Pons (tissue), 1 donor: ENCODE measurements at regions not wholly inside any gene's neighbourhood (a gene's known extent, or its start where the extent isn't known, plus 50 kb on each side); places are given as distances from the start of the nearest gene placed in this dataset.
"Not testable (repeated sequence)": the region's sequence is repeated elsewhere in the genome, so short reads cannot be mapped to it uniquely, and the experiment has no call there.

Experiments used
- DNase-seq: peaks from one replicate; pipeline ENCODE4 v3.0.0-alpha.2; 2016; ENCODE audit warnings: low spot score

GRCh38 chr1:104028416-104029035, 278.8 kb downstream of the AMY1C start:
- no peak for DNase-seq

GRCh38 chr1:104029456-104029970, 279.8 kb downstream of the AMY1C start:
- no peak for DNase-seq

- no peak for DNase-seq
Observed at GRCh38 chr1:104056786-104057185, 307.1 kb downstream of the AMY1C start.

- not testable (repeated sequence) for DNase-seq
Observed at GRCh38 chr1:104057219-104057898, 307.7 kb downstream of the AMY1C start.

GRCh38 chr1:104061637-104062036, 311.9 kb downstream of the AMY1C start:
- not testable (repeated sequence) for DNase-seq

- DNase-seq = no peak
Observed at GRCh38 chr1:104064399-104064798, 314.7 kb downstream of the AMY1C start.

- no peak for DNase-seq
Observed at GRCh38 chr1:104072915-104073371, 323.2 kb downstream of the AMY1C start.

GRCh38 chr1:104073463-104073902, 323.8 kb downstream of the AMY1C start:
- no peak for DNase-seq

GRCh38 chr1:104082221-104082620, 332.5 kb downstream of the AMY1C start:
- DNase-seq = no peak

- no peak for DNase-seq
Observed at GRCh38 chr1:104084380-104084779, 334.7 kb downstream of the AMY1C start.

- no peak for DNase-seq
Observed at GRCh38 chr1:104092698-104093097, 343.0 kb downstream of the AMY1C start.

GRCh38 chr1:104098837-104099236, 349.1 kb downstream of the AMY1C start:
- no peak for DNase-seq

- no peak for DNase-seq
Observed at GRCh38 chr1:104100115-104100514, 350.4 kb downstream of the AMY1C start.

- no peak for DNase-seq
Observed at GRCh38 chr1:104105465-104105864, 355.8 kb downstream of the AMY1C start.

GRCh38 chr1:104120525-104120924, 370.8 kb downstream of the AMY1C start:
- DNase-seq = no peak

- no peak for DNase-seq
Observed at GRCh38 chr1:104121271-104121670, 371.6 kb downstream of the AMY1C start.

GRCh38 chr1:104125266-104125665, 375.6 kb downstream of the AMY1C start:
- no peak for DNase-seq

GRCh38 chr1:104125970-104126369, 376.3 kb downstream of the AMY1C start:
- no peak for DNase-seq

GRCh38 chr1:104132382-104132973, 382.8 kb downstream of the AMY1C start:
- DNase-seq = peak; percentile 70

GRCh38 chr1:104135036-104135435, 385.3 kb downstream of the AMY1C start:
- DNase-seq = not testable (repeated sequence)

- DNase-seq = no peak
Observed at GRCh38 chr1:104136621-104137020, 386.9 kb downstream of the AMY1C start.

GRCh38 chr1:104156738-104157137, 407.0 kb downstream of the AMY1C start:
- DNase-seq = no peak

- no peak for DNase-seq
Observed at GRCh38 chr1:104163912-104164476, 414.3 kb downstream of the AMY1C start.
